GM21717 (cell line): ENCODE measurements at regions not wholly inside any gene's neighbourhood (a gene's known extent, or its start where the extent isn't known, plus 50 kb on each side); places are given as distances from the start of the nearest gene placed in this dataset.
"Not testable (repeated sequence)": the region's sequence is repeated elsewhere in the genome, so short reads cannot be mapped to it uniquely, and the experiment has no call there.

Source experiments
- ATAC-seq: cut with Tn5 transposase; IDR thresholded peaks from one replicate; pipeline ENCODE4 v1.9.1; 2021; ENCODE audit warnings: mild to moderate bottlenecking, moderate library complexity; ENCODE audit not compliant: unreplicated experiment

DNA sequence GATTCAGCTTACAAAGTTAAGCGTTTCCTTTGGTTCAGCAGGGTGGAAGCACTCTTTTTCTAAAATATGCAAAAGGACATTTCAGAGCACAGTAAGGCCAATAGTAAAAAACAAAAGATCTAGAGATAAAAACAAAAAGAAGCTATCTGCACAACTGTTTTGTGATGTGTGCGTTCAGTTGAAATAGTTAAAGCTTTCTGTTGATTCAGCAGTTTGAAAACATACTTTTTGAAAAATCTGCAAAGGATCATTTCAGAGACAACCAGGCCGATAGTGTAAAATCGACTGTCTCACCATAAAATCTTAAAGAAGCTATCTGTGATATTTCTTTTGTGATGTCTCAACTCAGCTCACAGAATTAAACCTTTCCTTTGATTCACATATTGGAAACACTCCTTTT, 300.0 kb upstream of the ALG10B start:
- ATAC-seq = no peak

GRCh38 chr12:38025916-38026315, 290.7 kb upstream of the ALG10B start:
- ATAC-seq = no peak

DNA sequence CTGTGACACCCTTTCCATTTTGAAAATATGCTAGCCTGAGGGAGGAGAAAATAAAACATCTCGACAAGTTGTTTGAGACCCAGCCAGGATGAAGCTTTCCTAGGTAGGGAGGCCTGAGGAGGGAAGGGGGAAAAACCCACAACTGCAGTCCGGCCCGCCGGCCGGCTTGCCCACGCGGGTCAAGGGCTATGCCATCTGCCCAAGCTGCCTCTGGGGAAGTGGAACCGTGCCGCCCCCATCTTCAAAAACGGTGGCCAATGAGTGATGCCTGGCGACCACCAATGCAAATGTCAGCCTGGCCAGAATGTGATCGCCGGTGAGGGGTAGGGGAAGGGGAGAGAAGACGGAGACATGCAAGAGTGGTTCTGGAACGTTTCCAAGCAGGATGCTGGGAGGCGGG, 263.5 kb upstream of the ALG10B start:
- no peak for ATAC-seq

- no peak for ATAC-seq
These were observed 262.7 kb upstream of the ALG10B start for GRCh38 chr12:38053655-38054464.

DNA sequence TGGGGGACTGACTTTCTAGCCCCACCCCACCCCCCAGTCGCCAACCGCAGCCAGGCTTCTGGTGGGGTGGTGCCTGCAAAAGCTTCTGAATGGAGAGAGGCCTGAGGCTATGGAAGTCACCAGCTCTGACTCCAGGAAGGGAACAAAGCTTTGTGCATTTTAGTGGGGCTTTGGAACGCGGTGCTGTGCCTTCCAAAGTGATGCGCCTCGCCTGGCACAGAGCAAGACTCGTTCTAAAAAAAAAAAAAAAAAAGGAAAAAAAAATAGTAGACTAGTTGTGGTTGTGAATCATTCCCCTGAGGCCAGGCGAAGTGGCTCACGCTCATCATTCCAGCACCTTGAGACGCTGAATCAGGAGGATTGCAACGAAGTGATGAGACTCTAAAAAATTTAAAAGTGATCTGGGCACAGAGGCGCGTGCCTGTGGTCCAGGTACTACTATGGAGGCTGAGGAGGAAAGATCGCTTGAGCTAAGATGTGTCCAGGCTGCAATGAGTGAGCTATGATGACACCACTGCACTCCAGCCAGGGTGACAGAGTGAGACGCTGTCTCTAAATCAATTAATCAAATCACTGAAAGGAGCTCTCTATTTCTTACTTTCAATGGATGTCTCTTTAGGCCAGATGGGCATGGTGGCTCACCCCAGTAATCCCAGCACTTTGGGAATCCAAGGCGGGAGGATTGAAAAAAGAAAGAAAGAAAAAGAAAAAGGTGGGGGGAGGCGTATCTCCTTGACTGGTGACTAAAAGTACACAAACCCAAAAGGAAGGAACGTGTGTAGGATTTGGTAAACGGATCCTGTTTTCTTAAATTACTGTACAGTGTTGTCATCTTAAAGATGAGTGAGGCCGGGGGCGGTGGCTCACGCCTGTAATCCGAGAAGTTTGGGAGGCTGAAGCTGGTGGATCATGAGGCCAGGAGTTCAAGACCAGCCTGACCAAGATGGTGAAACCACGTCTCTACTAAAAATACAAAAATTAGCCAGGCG, 259.6 kb upstream of the ALG10B start:
- no peak for ATAC-seq

GRCh38 chr12:38099686-38100085, 216.9 kb upstream of the ALG10B start:
- ATAC-seq = no peak

DNA sequence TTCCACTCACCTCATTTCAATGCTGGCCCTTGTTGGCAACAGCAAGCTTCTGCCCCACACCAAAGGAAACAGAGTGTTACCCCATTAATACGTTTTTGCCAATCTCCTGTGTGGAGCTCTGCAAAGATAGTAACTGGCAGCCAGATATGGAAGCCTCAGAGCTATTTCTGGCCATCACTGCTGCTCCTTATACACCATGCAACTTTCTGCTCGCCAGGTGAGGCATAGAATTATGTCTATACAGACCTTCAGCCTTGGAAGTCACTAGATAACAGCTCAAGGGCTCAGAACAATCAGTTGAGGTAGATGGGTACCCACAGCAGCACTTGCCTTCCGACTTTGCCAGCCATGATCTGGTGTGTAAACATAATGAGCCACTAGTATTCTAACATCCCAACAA, 214.8 kb upstream of the ALG10B start:
- no peak for ATAC-seq

- ATAC-seq = no peak
These were observed 214.4 kb upstream of the ALG10B start for GRCh38 chr12:38102197-38102596.

DNA sequence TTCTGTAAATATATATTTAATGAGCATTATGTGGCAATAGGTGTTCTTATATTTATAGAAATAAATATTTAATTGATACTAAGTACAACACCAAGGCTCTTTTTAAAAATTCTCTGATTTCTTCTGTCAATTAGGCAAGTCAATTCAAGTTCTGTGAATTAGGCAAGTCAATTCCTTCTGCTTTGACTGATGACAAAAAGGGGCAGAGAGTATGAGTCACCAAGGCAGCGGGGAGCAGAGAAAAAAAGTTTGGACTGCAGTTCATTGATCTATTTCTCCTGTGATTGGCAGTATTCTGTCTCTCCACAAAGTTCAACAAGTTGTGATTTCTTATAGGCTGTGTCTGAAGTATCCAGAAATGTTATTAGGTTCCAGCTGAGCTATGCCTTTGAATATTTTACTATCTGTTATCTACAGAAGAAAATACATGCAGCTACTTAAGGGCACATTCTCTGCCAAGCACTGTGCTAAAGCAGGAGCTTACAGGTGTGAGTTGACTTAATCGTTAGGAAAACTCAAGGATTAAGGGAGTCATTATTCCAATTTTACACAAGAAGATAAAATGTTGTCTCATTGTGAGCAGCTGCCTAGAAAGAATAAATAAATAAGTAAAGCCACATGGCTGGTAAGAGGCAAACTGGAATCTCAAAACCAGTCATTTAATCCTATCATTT, 206.4 kb upstream of the ALG10B start:
- ATAC-seq = no peak

GRCh38 chr12:38113991-38114390, 202.6 kb upstream of the ALG10B start:
- ATAC-seq = no peak

DNA sequence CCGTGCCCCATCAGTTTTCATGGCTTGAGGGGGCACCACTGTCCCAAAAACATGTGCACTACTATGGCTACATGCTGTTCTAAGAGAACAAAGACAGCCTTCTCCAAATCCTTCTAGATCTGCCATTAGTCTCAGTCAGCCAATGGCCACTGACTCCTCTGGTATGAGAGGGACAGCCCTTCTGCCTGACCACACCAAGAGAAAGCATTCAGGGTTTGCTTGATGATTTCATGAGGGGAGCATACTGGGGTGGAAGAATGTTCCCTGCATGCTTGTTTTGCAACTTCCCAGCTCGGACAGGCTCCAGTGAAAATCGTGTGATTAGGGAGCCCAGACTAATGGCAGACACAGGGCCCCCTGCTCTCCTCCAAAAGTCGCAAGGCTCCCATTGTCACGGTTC, 199.6 kb upstream of the ALG10B start:
- no peak for ATAC-seq

DNA sequence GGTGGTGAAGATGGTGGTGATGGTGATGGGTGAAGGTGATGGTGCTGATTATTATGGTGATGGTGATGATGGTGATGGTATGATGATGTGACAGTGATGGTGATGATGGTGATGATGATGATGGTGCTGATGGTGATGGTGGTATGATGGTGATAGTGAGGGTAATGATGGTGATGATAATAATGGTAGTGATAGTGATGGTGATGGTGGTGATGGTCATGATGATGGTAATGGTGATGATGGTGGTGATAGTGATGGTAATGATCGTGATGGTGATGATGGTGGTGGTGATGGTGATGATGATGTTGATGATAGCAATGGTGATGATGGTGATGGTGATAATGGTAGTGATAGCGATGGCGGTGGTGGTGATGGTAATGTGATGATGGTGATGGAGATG, 197.9 kb upstream of the ALG10B start:
- no peak for ATAC-seq

DNA sequence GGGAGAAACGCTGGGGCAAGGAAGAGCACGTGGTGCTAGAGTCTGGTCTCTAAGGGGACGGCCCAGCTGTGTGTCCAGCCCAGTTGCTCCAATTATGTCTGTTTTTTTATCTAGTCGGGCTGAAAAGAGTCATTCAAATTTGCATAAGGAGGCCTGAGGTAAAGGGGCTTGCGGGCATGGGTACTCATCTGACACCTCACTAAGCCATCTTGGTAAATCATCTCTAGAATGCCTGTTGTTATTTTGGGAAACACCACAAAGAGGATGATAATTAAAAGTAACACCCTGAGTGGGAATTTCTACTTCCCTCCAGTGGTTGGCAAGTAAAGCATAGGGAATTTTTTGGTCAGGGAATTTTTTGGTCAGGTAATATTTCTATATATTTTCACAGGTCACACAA, 196.1 kb upstream of the ALG10B start:
- no peak for ATAC-seq

DNA sequence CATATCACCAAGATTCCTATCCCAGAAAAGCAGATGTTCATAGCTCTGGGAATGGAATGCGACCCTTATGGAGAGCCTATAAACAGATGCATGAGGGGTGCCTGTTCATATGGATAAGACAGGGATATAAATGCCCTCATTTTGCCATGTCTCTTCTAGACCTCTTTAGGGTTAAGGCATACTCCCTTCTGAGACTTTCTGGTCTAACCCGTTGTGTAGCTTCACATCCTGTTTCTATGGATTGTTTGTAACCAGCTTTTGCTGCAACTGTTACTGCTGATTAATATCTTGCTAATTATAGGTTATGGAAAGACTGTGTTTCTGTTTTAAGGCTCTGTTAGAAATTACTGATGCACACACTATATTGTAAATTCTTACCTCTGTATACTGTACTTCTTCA, 193.5 kb upstream of the ALG10B start:
- ATAC-seq = not testable (repeated sequence)

- ATAC-seq = no peak
These were observed 192.9 kb upstream of the ALG10B start for GRCh38 chr12:38123566-38124246.

DNA sequence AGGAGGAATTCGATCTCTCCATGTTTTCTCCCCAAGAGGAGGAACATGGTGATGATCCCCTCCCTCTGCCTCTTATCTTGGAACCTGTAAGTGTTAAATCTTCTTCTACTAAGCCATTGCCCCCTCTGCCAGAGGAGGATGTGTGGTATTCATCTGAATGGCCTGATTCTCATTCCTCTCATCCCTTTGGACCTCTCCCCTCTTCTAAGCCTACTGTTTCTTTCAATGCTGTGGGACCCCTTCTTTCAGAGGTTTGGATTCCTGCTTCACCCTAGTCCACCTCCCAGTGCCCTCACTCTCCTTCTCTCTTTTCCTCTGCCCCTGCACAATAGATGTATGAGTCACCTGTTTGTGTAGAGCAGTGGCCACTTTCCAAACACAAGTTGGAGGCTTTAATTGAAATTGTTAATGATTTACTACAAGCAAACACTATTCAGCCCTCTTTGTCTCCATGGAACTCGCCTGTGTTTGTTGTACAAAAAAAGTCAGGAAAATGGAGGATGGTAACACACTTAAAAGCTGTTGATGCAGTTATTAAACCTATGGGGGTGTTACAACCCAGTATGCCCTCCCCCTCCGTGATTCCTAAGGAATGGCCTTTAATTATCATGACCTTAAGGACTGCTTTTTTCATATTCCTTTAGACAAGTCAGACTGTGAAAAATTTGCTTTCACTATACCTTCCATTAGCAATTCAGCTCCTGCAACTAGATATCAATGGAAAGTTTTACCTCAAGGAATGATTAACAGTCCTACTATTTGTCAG, 192.1 kb upstream of the ALG10B start:
- no peak for ATAC-seq

GRCh38 chr12:38132139-38132538, 184.4 kb upstream of the ALG10B start:
- ATAC-seq = no peak

DNA sequence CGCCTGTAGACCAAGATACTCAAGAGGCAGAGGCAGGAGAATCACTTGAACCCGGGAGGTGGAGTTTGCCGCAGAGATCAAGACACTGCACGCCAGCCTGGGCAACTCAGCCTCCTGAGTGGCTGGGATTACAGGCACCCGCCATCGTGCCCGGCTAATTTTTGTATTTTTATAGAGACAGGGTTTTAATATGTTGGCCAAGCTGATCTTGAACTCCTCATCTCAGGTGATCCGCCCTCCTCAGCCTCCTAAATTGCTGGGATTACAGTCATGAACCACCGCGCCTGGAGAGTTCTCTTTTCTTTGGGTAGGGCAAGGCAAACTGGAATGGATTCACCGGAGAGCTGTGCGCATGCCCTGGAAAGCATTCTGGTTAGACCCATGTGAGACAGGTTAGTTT, 179.3 kb upstream of the ALG10B start:
- no peak for ATAC-seq

GRCh38 chr12:38137716-38138115, 178.9 kb upstream of the ALG10B start:
- ATAC-seq = no peak
